GM20000 (cell line): ENCODE measurements at regions not wholly inside any gene's neighbourhood (a gene's known extent, or its start where the extent isn't known, plus 50 kb on each side); places are given as distances from the start of the nearest gene placed in this dataset.

Source experiments
- DNase-seq: peaks from one replicate; pipeline ENCODE4 v3.0.0; 2012; ENCODE audit warnings: low spot score
- TF ChIP-seq, protein P1 (sequence below): IDR thresholded peaks from 2 replicates; pipeline ENCODE4 v1.5.1; 2012; ENCODE audit warnings: mild to moderate bottlenecking, control low read depth; ENCODE audit errors: extremely low read depth, missing control alignments

DNA sequence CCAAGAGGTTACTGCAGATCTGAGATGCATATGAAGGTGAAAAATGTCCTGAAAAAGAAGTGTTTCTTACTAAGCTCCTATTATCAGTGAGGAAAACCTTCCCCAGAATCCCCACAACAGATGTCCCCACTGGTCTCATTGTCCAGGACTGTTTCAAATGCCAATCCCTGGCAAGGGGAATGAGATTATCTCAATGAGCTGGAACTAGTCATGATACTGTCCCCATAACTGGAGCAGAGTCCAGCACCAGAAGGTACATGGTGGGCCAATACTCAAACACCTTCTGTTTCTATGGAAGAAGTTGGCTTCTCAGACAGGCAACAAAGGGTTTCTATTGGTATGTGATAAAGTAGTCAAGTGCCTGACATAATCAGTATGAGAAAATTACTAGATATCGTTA is 221.1 kb upstream of the TLL1 start:
- no peak for DNase-seq
- TF ChIP-seq, protein P1, sequence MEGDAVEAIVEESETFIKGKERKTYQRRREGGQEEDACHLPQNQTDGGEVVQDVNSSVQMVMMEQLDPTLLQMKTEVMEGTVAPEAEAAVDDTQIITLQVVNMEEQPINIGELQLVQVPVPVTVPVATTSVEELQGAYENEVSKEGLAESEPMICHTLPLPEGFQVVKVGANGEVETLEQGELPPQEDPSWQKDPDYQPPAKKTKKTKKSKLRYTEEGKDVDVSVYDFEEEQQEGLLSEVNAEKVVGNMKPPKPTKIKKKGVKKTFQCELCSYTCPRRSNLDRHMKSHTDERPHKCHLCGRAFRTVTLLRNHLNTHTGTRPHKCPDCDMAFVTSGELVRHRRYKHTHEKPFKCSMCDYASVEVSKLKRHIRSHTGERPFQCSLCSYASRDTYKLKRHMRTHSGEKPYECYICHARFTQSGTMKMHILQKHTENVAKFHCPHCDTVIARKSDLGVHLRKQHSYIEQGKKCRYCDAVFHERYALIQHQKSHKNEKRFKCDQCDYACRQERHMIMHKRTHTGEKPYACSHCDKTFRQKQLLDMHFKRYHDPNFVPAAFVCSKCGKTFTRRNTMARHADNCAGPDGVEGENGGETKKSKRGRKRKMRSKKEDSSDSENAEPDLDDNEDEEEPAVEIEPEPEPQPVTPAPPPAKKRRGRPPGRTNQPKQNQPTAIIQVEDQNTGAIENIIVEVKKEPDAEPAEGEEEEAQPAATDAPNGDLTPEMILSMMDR: no peak

DNA sequence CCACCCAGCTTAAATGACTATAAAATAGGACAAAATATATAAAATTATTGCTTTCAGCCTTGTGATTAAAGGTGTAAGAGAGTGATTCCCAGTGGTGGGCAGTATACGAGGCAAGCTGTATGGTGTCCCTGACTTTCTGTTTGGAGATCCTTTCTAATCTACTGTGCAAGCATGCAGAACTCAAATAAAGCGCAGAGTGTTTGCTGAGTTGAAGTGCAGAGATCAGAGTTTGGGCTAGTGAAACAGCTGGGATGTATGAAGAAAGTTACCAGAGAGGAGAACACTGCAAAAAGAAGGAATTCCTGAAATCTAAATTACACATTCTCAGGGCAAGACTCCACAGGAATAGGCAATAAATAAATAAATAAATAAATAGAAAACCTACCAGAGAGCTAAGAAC is 218.5 kb upstream of the TLL1 start:
- TF ChIP-seq, protein P1: no peak
- DNase-seq: no peak

DNA sequence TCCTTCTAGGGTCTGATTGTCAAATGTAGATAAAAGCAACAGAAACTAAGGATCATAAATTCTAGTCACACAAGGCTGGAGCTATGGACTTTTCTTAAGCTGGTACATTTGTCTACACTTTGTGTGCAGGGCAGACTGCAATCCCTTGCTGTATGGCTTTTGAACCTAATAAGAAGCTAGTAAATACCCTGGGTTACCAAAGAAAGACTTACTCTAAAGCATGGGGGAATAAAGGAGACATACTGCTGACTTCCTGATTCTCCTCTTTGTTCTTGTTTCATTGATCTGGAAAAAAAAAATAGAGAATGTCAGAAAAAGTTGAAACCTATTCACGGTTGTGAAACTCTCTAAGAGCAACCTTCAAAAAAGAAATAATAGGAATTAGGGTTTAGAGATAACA is 216.6 kb upstream of the TLL1 start:
- TF ChIP-seq, protein P1: no peak
- DNase-seq: no peak

DNA sequence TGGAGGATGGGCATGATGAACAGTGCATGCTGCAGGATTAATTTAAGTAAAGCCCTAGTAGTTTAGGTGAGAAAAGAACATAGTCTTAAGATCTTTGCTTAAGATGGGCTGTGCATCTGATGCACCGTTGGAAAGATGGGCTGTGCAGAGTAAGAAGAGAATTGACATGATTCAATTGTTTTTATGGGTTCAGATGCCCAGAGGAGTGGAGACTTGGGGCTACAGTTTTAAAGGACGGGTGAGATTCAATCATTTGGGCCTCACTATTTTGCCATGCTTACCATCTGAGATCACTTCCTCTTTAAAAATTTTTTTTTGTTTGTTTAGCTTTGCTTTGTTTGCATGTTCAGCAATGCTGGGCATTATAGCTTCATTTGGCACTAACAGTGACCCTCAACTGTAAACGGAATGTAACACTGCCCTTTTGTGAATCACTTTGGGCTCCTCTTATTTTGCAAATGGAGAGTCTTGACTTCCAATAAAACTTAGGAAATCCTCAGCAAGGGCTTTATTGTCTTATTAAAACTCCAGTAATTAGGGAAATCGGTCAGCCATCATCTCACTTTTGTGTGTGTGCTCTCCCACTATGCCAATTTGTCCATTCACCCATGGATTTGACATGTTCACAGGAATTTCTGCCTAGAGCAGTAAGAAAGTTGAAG is 216.1 kb upstream of the TLL1 start:
- TF ChIP-seq, protein P1: no peak
- DNase-seq: no peak

DNA sequence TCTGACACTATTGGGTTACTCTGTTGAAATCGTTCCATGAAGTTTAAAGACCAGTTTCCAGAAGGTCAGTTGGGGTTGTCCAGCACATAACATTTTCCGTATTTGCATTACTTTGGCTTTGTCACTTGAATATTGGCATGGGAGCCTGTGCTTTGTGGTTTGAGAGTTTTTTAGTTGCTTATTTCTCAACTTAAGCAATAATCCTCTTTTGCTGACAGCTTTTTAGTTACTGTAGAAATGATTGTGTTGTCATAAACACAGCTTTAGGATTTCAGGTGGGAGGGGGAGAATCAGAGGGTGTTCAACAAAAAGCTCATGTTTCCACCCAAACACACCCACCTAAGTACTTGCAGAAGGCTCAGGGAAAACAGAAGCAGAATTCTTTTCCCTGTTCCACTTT is 210.7 kb upstream of the TLL1 start:
- no peak for DNase-seq
- TF ChIP-seq, protein P1: no peak

DNA sequence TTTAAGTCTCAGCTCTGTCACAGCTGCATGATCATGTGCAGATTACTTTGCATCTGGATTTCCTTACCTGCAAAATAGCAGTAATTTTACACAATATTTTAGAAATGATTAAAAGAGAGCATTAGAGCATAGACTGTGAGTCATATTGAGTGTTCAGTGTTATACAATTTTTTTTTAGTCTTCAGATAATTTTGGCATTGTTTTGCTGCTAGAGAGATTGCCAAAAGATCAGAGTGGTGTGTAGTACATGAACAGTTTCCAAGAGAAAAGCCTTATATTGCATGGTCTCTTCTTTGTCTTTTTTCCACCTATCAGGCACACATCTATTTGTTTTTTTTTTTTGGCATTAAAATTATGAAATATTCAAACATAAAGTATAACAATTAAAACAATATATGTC is 209.6 kb upstream of the TLL1 start:
- DNase-seq: no peak
- TF ChIP-seq, protein P1: no peak

DNA sequence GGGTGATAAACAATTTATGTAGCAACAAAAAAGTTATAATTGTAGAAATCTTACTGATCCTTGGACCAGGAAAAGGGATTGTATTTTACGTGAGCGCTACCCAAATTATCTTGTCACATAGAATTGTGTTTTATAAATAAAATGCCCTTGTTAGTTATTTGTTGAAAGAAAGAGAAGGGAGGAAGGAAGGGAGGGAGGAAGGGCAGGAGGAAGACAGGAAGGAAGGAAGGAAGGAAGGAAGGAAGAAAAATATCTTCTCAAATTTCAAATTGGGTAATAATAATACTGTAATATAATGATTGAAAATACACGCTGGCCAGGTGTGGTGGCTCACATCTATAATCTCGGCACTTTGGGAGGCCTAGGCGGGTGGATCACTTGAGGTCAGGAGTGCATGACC is 206.2 kb upstream of the TLL1 start:
- TF ChIP-seq, protein P1: no peak
- DNase-seq: no peak
